ENCODE measurements at regions not wholly inside any gene's neighbourhood (a gene's known extent, or its start where the extent isn't known, plus 50 kb on each side); places are given as distances from the start of the nearest gene placed in this dataset.

- FAIRE-seq (no peak), DNase-seq (peak in 2 of 5 donors; percentile 21 to 51)
- intact Hi-C loops (cut with DNase I) = no loop called here
- no peaks in the 10 kb centered on the region for H3K9me3 ChIP-seq (ENCODE audit: control insufficient read depth in 2 of 3, insufficient read depth in 1 of 3, low read length in 3 of 3)
- H3K9ac ChIP-seq (ENCODE audit: low read length in 3 of 3) = no peak overlapping the region
- H3K4me1 ChIP-seq (ENCODE audit: control insufficient read depth in 2 of 3, insufficient read depth in 2 of 3, low read depth in 1 of 3, low read length in 3 of 3) = peaks cover 0 to 4% (median 0%) of the 10 kb centered on the region in 3 donors
- H3K27ac ChIP-seq (ENCODE audit: low read depth in 2 of 2, low read length in 2 of 2) = peak overlapping the region in 1 of 2 donors; percentile 58
- no peaks in the 10 kb centered on the region for H3K36me3 ChIP-seq (ENCODE audit: control insufficient read depth in 2 of 3, insufficient read depth in 3 of 3, low read length in 3 of 3)
- no peak for TF ChIP-seq CTCF (IDR thresholded peaks at IDR 0.05; ENCODE audit: borderline replicate concordance, extremely low read depth, insufficient read depth)
- peak overlapping the region in 1 of 3 donors; percentile 31 for H3K4me3 ChIP-seq (ENCODE audit: low read length in 3 of 3)
- H3K27me3 ChIP-seq (ENCODE audit: control insufficient read depth, insufficient read depth, low read length) = no peaks in the 10 kb centered on the region
Observed at GRCh38 chr12:65634626-65635331, 189.5 kb upstream of the HMGA2 start.

- no peaks in the 10 kb centered on the region for H3K27me3 ChIP-seq (ENCODE audit: control insufficient read depth, insufficient read depth, low read length)
- no peak overlapping the region for H3K27ac ChIP-seq (ENCODE audit: low read depth in 2 of 2, low read length in 2 of 2)
- H3K4me3 ChIP-seq (ENCODE audit: low read length in 3 of 3) = no peak overlapping the region
- H3K9me3 ChIP-seq (ENCODE audit: control insufficient read depth in 2 of 3, insufficient read depth in 1 of 3, low read length in 3 of 3) = no peaks in the 10 kb centered on the region
- DNase-seq (no peak), FAIRE-seq (no peak)
- H3K4me1 ChIP-seq (ENCODE audit: control insufficient read depth in 2 of 3, insufficient read depth in 2 of 3, low read depth in 1 of 3, low read length in 3 of 3) = peaks cover 0 to 4% (median 0%) of the 10 kb centered on the region in 3 donors
- H3K9ac ChIP-seq (ENCODE audit: low read length in 3 of 3) = no peak overlapping the region
- TF ChIP-seq CTCF (IDR thresholded peaks at IDR 0.05; ENCODE audit: borderline replicate concordance, extremely low read depth, insufficient read depth) = no peak
- H3K36me3 ChIP-seq (ENCODE audit: control insufficient read depth in 2 of 3, insufficient read depth in 3 of 3, low read length in 3 of 3) = no peaks in the 10 kb centered on the region
- intact Hi-C loops (cut with DNase I) = no loop called here
Observed at GRCh38 chr12:65636436-65636835, 187.8 kb upstream of the HMGA2 start.

GRCh38 chr12:65637150-65637549 lies 187.1 kb upstream of the HMGA2 start:
- no peaks in the 10 kb centered on the region for H3K27me3 ChIP-seq (ENCODE audit: control insufficient read depth, insufficient read depth, low read length)
- H3K27ac ChIP-seq (ENCODE audit: low read depth in 2 of 2, low read length in 2 of 2) = no peak overlapping the region
- no peak overlapping the region for H3K4me3 ChIP-seq (ENCODE audit: low read length in 3 of 3)
- no peak overlapping the region for H3K9ac ChIP-seq (ENCODE audit: low read length in 3 of 3)
- intact Hi-C loops (cut with DNase I) = no loop called here
- DNase-seq = no peak
- H3K36me3 ChIP-seq (ENCODE audit: control insufficient read depth in 2 of 3, insufficient read depth in 3 of 3, low read length in 3 of 3) = no peaks in the 10 kb centered on the region
- H3K4me1 ChIP-seq (ENCODE audit: control insufficient read depth in 2 of 3, insufficient read depth in 2 of 3, low read depth in 1 of 3, low read length in 3 of 3) = peaks cover 0 to 4% (median 0%) of the 10 kb centered on the region in 3 donors
- no peak for FAIRE-seq
- no peak for TF ChIP-seq CTCF (IDR thresholded peaks at IDR 0.05; ENCODE audit: borderline replicate concordance, extremely low read depth, insufficient read depth)
- no peaks in the 10 kb centered on the region for H3K9me3 ChIP-seq (ENCODE audit: control insufficient read depth in 2 of 3, insufficient read depth in 1 of 3, low read length in 3 of 3)
